Mammary epithelial cell (primary cell): ENCODE measurements at regions not wholly inside any gene's neighbourhood (a gene's known extent, or its start where the extent isn't known, plus 50 kb on each side); places are given as distances from the start of the nearest gene placed in this dataset.

Experiments used
- EZH2 ChIP-seq: IDR thresholded peaks from 2 replicates; pipeline ENCODE4 v1.6.1; 2012; ENCODE audit warnings: low read length, inconsistent platforms, borderline replicate concordance
- TF ChIP-seq, protein P1 (sequence below), 2 donors: IDR thresholded peaks in 1 of 2; conservative IDR thresholded peaks in 1 of 2; 2 replicates each; pipeline ENCODE4 v1.5.1; 2011 to 2012; ENCODE audit warnings: inconsistent platforms in 2 of 2, low read length in 2 of 2, mild to moderate bottlenecking in 2 of 2, control low read depth in 1 of 2, low read depth in 1 of 2; ENCODE audit not compliant: insufficient read depth in 1 of 2; ENCODE audit errors: extremely low read depth in 1 of 2

DNA sequence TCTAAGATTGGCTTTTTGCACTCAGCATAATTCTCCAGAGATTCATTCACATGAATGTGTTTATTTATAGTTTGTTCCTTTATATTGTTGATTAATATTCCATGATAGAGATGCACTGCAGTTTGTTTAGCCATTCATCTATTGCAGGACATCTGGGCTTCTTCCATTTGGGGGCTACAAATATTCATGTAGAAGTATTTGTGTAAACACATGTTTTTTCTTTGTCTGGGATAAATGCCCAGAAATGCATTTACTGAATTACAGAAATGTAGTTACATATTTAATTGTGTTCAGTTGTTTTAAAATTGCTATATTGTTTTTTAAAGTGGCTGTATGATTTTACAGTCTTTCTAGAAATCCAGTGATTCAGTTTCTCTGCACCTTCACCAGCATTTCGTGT, 635.0 kb downstream of the ZIC1 start:
- TF ChIP-seq, protein P1, sequence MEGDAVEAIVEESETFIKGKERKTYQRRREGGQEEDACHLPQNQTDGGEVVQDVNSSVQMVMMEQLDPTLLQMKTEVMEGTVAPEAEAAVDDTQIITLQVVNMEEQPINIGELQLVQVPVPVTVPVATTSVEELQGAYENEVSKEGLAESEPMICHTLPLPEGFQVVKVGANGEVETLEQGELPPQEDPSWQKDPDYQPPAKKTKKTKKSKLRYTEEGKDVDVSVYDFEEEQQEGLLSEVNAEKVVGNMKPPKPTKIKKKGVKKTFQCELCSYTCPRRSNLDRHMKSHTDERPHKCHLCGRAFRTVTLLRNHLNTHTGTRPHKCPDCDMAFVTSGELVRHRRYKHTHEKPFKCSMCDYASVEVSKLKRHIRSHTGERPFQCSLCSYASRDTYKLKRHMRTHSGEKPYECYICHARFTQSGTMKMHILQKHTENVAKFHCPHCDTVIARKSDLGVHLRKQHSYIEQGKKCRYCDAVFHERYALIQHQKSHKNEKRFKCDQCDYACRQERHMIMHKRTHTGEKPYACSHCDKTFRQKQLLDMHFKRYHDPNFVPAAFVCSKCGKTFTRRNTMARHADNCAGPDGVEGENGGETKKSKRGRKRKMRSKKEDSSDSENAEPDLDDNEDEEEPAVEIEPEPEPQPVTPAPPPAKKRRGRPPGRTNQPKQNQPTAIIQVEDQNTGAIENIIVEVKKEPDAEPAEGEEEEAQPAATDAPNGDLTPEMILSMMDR (conservative IDR thresholded peaks at IDR 0.05 in 1 of 2, IDR thresholded peaks at IDR 0.05 in 1 of 2; ENCODE audit: extremely low read depth in 1 of 2, insufficient read depth in 1 of 2, low read depth in 1 of 2, low read length in 2 of 2): no peak
- TF ChIP-seq EZH2: no peak
